ENCODE measurements at regions not wholly inside any gene's neighbourhood (a gene's known extent, or its start where the extent isn't known, plus 50 kb on each side); places are given as distances from the start of the nearest gene placed in this dataset.

DNA sequence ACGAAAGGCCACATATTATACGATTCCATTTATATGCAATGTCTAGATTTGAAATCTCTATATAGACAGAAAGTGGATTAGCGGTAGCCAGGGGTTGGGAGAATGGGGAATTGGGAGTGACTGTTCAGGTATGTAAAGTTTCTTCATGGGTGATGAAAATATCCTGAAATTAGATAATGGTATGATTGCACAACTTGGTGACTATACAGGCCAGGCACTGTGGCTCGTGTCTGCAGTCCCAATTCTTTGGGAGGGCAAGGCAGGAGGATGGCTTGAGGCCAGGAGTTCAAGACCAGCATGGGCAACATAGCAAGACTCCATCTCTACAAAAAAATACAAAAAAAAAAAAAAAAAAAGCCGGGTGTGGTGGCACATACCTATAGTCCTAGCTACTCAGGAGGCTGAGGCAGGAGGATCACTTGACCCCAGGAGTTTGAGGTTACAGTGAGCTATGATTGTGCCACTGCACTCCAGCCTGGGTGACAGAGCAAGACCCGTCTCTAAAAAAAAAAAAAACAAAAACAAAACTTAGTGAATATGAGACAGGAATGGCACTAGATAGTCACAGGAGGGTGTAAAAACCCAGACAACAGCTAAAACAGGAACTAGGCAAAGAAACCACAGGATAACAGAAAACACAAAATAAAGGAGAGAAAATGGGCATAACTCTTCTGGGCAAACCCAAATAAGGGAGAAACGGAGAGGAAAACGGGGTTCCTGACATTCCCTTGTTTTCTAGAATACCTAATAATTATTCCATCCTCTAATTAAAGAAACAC, 72.1 kb upstream of the ZNF618 start:
- no peaks in the 10 kb centered on the region for H3K9me2 ChIP-seq (replicated peaks; ENCODE audit: insufficient read depth, low read length)
- H3K4me2 ChIP-seq (ENCODE audit: low read depth, low read length), result no peak overlapping the region
- no peaks in the 10 kb centered on the region for H3K79me2 ChIP-seq (ENCODE audit: low read length)
- no peaks in the 10 kb centered on the region for H3K4me1 ChIP-seq (ENCODE audit: low read length)
- no peak for DNase-seq
- no peak overlapping the region for H3K4me3 ChIP-seq (ENCODE audit: low read length)
- H3K27ac ChIP-seq (ENCODE audit: low read length), result no peak overlapping the region
- no peak overlapping the region for H2AFZ ChIP-seq (ENCODE audit: low read length)
- no peaks in the 10 kb centered on the region for H4K20me1 ChIP-seq (ENCODE audit: insufficient read depth, low read length)
- no peaks in the 10 kb centered on the region for H3K36me3 ChIP-seq (replicated peaks; ENCODE audit: insufficient read depth, low read length)
- no peak overlapping the region for H3K9ac ChIP-seq (ENCODE audit: low read length)
- H3K27me3 ChIP-seq (replicated peaks; ENCODE audit: insufficient read depth, low read length), result no peaks in the 10 kb centered on the region
- H3K9me3 ChIP-seq (replicated peaks; ENCODE audit: insufficient read depth, low read length), result no peaks in the 10 kb centered on the region
- H3F3A ChIP-seq (ENCODE audit: insufficient read depth, low read length), result no peaks in the 10 kb centered on the region
- TF ChIP-seq, protein P1, sequence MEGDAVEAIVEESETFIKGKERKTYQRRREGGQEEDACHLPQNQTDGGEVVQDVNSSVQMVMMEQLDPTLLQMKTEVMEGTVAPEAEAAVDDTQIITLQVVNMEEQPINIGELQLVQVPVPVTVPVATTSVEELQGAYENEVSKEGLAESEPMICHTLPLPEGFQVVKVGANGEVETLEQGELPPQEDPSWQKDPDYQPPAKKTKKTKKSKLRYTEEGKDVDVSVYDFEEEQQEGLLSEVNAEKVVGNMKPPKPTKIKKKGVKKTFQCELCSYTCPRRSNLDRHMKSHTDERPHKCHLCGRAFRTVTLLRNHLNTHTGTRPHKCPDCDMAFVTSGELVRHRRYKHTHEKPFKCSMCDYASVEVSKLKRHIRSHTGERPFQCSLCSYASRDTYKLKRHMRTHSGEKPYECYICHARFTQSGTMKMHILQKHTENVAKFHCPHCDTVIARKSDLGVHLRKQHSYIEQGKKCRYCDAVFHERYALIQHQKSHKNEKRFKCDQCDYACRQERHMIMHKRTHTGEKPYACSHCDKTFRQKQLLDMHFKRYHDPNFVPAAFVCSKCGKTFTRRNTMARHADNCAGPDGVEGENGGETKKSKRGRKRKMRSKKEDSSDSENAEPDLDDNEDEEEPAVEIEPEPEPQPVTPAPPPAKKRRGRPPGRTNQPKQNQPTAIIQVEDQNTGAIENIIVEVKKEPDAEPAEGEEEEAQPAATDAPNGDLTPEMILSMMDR (IDR thresholded peaks at IDR 0.05; ENCODE audit: low read length), result no peak

DNA sequence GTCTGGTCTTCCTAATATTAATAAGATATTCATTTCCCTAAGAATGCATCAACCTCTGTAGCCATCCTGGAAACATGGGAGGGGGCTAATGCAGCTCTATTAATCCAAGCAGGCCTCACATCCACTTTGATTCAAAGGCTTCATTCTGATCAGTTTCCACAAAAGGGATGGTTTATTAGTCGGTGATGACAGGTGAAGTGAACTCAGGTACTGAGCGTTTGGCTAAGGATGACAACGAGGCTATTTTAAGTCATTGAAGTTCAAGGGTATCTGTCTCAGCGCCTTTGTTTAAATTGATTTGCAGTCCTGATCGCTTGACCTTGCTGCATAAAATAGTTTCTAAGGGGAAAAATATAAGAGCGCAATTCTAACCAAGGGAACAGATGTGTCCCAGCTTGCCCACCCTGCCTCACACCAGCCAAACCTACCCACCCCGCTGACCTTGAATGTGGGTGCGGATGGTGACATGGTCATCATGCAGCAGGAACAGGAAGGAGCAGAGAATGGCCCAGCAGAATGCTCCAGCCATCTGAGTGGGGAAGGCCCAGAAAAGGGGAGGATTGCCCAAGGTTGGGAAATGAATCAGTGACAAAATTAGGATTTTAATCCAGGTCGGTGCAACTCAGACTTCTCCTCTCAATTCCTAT, 70.5 kb upstream of the ZNF618 start:
- Histone ChIP-seq H3K9me2 (replicated peaks; ENCODE audit: insufficient read depth, low read length) (no peaks in the 10 kb centered on the region), H4K20me1 (ENCODE audit: insufficient read depth, low read length) (no peaks in the 10 kb centered on the region), H3K27ac (ENCODE audit: low read length) (no peak overlapping the region), H3K9me3 (replicated peaks; ENCODE audit: insufficient read depth, low read length) (no peaks in the 10 kb centered on the region), H2AFZ (ENCODE audit: low read length) (no peak overlapping the region), H3K9ac (ENCODE audit: low read length) (no peak overlapping the region), H3K4me2 (ENCODE audit: low read depth, low read length) (no peak overlapping the region), H3K36me3 (replicated peaks; ENCODE audit: insufficient read depth, low read length) (no peaks in the 10 kb centered on the region), H3K4me1 (ENCODE audit: low read length) (no peaks in the 10 kb centered on the region), H3K79me2 (ENCODE audit: low read length) (no peaks in the 10 kb centered on the region), H3K4me3 (ENCODE audit: low read length) (no peak overlapping the region), H3K27me3 (replicated peaks; ENCODE audit: insufficient read depth, low read length) (no peaks in the 10 kb centered on the region), H3F3A (ENCODE audit: insufficient read depth, low read length) (no peaks in the 10 kb centered on the region)
- TF ChIP-seq EZH2 (optimal IDR thresholded peaks at IDR 0.05; ENCODE audit: low read depth, low read length) (no peak), EZH2phosphoT487 (IDR thresholded peaks at IDR 0.05; ENCODE audit: low read length) (no peak)
- TF ChIP-seq, protein P1 (IDR thresholded peaks at IDR 0.05; ENCODE audit: low read length), result no peak
- DNase-seq, result no peak

DNA sequence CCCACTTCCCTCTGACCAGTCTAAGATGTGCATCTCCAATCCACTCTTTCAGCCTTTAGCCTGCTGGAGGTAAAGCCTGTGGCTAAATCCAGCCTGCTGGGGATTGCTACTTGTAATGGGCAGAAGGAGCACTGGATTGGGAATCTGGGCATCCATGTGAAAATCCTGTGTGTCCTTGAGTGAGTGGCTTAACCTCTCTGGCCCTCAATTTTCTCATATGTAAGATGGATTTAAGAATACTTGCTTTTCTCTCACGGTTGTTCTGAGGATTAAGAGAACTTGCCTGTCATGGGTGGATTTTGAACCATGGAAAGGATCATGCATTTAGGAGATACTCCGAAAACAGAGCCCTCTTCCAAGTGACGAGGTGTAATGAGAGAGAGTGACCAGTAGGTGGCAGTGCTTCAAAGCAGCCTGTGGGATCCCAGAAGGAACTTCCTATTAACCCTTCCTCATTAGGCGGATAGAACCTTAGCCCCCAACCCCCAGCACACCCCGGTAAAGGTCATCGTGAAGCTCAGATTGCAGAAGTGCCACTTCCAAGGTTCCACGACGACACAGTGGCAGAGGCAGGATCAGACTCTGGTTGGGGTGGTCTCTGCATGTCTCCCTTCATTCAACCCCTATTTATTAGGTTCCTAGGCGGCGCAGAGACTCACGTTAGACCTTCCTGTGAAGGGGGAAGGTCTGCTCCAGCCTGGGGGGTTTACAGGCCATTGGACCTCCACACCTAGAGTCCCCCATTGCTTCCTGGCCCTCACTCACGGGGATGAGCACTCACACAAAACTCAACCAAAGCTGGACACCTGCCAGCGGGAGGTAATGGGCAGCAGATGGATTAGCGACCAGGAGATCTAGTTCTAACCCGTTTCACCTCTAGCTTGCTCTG, 68.7 kb upstream of the ZNF618 start:
- no peaks in the 10 kb centered on the region for H3K4me1 ChIP-seq (ENCODE audit: low read length)
- H2AFZ ChIP-seq (ENCODE audit: low read length), result peak overlapping the region; percentile 67

More for the DNA sequence above, 68.7 kb upstream of the ZNF618 start:
- DNase-seq, result peak; percentile 18
- Histone ChIP-seq H3K27me3 (replicated peaks; ENCODE audit: insufficient read depth, low read length) (no peaks in the 10 kb centered on the region), H3K9ac (ENCODE audit: low read length) (no peak overlapping the region), H3K4me2 (ENCODE audit: low read depth, low read length) (peak overlapping the region; percentile 35; the same call in 1 of the 2 replicates), H3F3A (ENCODE audit: insufficient read depth, low read length) (no peaks in the 10 kb centered on the region), H3K9me2 (replicated peaks; ENCODE audit: insufficient read depth, low read length) (no peaks in the 10 kb centered on the region), H3K9me3 (replicated peaks; ENCODE audit: insufficient read depth, low read length) (no peaks in the 10 kb centered on the region), H4K20me1 (ENCODE audit: insufficient read depth, low read length) (no peaks in the 10 kb centered on the region), H3K27ac (ENCODE audit: low read length) (no peak overlapping the region), H3K36me3 (replicated peaks; ENCODE audit: insufficient read depth, low read length) (no peaks in the 10 kb centered on the region), H3K79me2 (ENCODE audit: low read length) (no peaks in the 10 kb centered on the region), H3K4me3 (ENCODE audit: low read length) (peak overlapping the region; percentile 26; the same call in 1 of the 2 replicates)
- TF ChIP-seq EZH2phosphoT487 (IDR thresholded peaks at IDR 0.05; ENCODE audit: low read length) (no peak), EZH2 (optimal IDR thresholded peaks at IDR 0.05; ENCODE audit: low read depth, low read length) (no peak)
- TF ChIP-seq, protein P1 (IDR thresholded peaks at IDR 0.05; ENCODE audit: low read length), result peak; percentile 93

Measured in MM.1S (cell line).